K562 (cell line): ENCODE measurements at regions not wholly inside any gene's neighbourhood (a gene's known extent, or its start where the extent isn't known, plus 50 kb on each side); places are given as distances from the start of the nearest gene placed in this dataset.

ENCODE experiments used
- ATAC-seq: fragments of 200-7000 bp; cut with Tn5 transposase; 3 replicates; pipeline ENCODE4 v1.9.1; 2020; ENCODE audit warnings: moderate library complexity
- BruUV-seq: library from RNA; stranded (reverse); fragments of 400-500 nt; replicated peaks from 2 replicates; lab custom pipeline; 2021; lab: Mats Ljungman, UMichigan
- CTCF ChIA-PET: fragments of 300-600 bp; formaldehyde crosslinking; extraction: SDS; loops from one replicate; lab custom pipeline; 2021; ENCODE audit warnings: low intra/inter-chr PET ratio; lab: Yijun Ruan, JAX
- POLR2A ChIA-PET: fragments of 300-600, 350-650 bp; sonication (Branson Sonifier 250); formaldehyde crosslinking; extraction: SDS; loops from one replicate; lab custom pipeline; 2021; ENCODE audit warnings: antibody characterized with exemption, inconsistent platforms; lab: Yijun Ruan, JAX
- DNase-seq, 4 experiments: peaks; one replicate each; pipeline versions ENCODE4 v3.0.0 to v3.0.0-alpha.2; 2011 to 2018; ENCODE audit warnings: low spot score in 3 of 4, mixed read lengths in 3 of 4; ENCODE audit errors: extremely low read depth in 1 of 4
- FAIRE-seq: peaks from 2 replicates; lab custom pipeline; 2011; peaks lifted over from hg19 to GRCh38; lab: Jason Lieb, UNC
- H2AFZ ChIP-seq: 2 replicates; pipeline ENCODE4 v1.6.0; 2011; ENCODE audit warnings: low read depth, low read length, control low read depth, inconsistent platforms
- H3K27ac ChIP-seq: fragments of 200-600 bp; 3 replicates; pipeline ENCODE4 v1.8.0; 2011; ENCODE audit warnings: low read depth, mild to moderate bottlenecking, control low read depth, inconsistent platforms, low read length, moderate library complexity, mixed read lengths; ENCODE audit errors: extremely low read depth
- H3K27me3 ChIP-seq, 2 experiments: fragments of 300-600 bp in 1 of 2; 2 replicates in 1 of 2; 3 replicates in 1 of 2; pipeline versions ENCODE4 v1.6.0 to v1.8.0; 2011; ENCODE audit warnings: inconsistent platforms in 2 of 2, low read length in 2 of 2, mild to moderate bottlenecking in 1 of 2, mixed read lengths in 1 of 2, moderate library complexity in 1 of 2; ENCODE audit not compliant: control insufficient read depth in 2 of 2, insufficient read depth in 2 of 2
- H3K36me3 ChIP-seq: fragments of 300-600 bp; 3 replicates; pipeline ENCODE4 v1.8.0; 2011; ENCODE audit warnings: mild to moderate bottlenecking, low read length, inconsistent platforms; ENCODE audit not compliant: control insufficient read depth, insufficient read depth
- H3K4me1 ChIP-seq, 2 experiments: fragments of 200-600 bp in 1 of 2; replicated peaks in 1 of 2; 2 replicates in 1 of 2; 3 replicates in 1 of 2; pipeline versions ENCODE4 v1.5.1 to v1.8.0; 2011; ENCODE audit warnings: inconsistent platforms in 2 of 2, low read length in 2 of 2, mild to moderate bottlenecking in 1 of 2, mixed read lengths in 1 of 2, moderate library complexity in 1 of 2; ENCODE audit not compliant: control insufficient read depth in 2 of 2, insufficient read depth in 2 of 2
- H3K4me2 ChIP-seq: 2 replicates; pipeline ENCODE4 v1.6.1; 2011; ENCODE audit warnings: low read length, control low read depth, inconsistent platforms, mixed read lengths; ENCODE audit not compliant: insufficient read depth
- H3K4me3 ChIP-seq: fragments of 200-600 bp; sonication (generic), shearing (Covaris generic); 2 replicates; pipeline ENCODE4 v1.5.1; 2016; ENCODE audit warnings: control low read depth, inconsistent platforms
- H3K79me2 ChIP-seq: fragments of 200-600 bp; 3 replicates; pipeline ENCODE4 v1.8.0; 2011; ENCODE audit warnings: low read length, inconsistent platforms; ENCODE audit not compliant: control insufficient read depth, insufficient read depth
- H3K9ac ChIP-seq, 2 experiments: 2 replicates each; pipeline versions ENCODE4 v1.6.0 to v1.6.1; 2011; ENCODE audit warnings: low read depth in 2 of 2, low read length in 2 of 2, control low read depth in 1 of 2, inconsistent platforms in 1 of 2, mild to moderate bottlenecking in 1 of 2, mixed read lengths in 1 of 2; ENCODE audit not compliant: insufficient read depth in 1 of 2
- H3K9me1 ChIP-seq: one replicate; pipeline ENCODE4 v1.6.0; 2011; ENCODE audit warnings: inconsistent platforms, mild to moderate bottlenecking, low read length, moderate library complexity; ENCODE audit not compliant: control insufficient read depth, insufficient read depth
- H3K9me3 ChIP-seq: replicated peaks from 2 replicates; pipeline ENCODE4 v1.5.1; 2011; ENCODE audit warnings: low read depth, low read length, inconsistent platforms; ENCODE audit not compliant: control insufficient read depth, insufficient read depth
- H4K20me1 ChIP-seq: replicated peaks from 2 replicates; pipeline ENCODE4 v1.6.1; 2011; ENCODE audit warnings: low read length, inconsistent platforms, mixed read lengths; ENCODE audit not compliant: control insufficient read depth, insufficient read depth
- ARID2 ChIP-seq: fragments of 450-650 bp; IDR thresholded peaks from 2 replicates; pipeline ENCODE4 v1.6.1; 2017; ENCODE audit warnings: antibody characterized with exemption, mild to moderate bottlenecking
- CBFB ChIP-seq: sonication (generic); formaldehyde crosslinking; IDR thresholded peaks from 2 replicates; pipeline ENCODE4 v1.4.0; 2020; ENCODE audit warnings: mild to moderate bottlenecking, missing genetic modification reagents
- GABPB1 ChIP-seq: sonication (generic); formaldehyde crosslinking; IDR thresholded peaks from 2 replicates; pipeline ENCODE4 v1.8.0; 2022; ENCODE audit warnings: mild to moderate bottlenecking, missing genetic modification reagents
- JUNB ChIP-seq: fragments of 450-650 bp; formaldehyde crosslinking; conservative IDR thresholded peaks from 2 replicates; pipeline ENCODE4 v1.4.0; 2020; ENCODE audit warnings: mild to moderate bottlenecking
- NFYB ChIP-seq: IDR thresholded peaks from 2 replicates; pipeline ENCODE4 v1.6.1; 2011; ENCODE audit warnings: mild to moderate bottlenecking, moderate library complexity; ENCODE audit not compliant: insufficient read length; ENCODE audit errors: extremely low read depth
- SMAD4 ChIP-seq: fragments of 250-450 bp; sonication (Bioruptor Pico); conservative IDR thresholded peaks from 2 replicates; pipeline ENCODE4 v1.8.0; 2021; ENCODE audit warnings: inconsistent platforms, mild to moderate bottlenecking, moderate library complexity
- SPI1 ChIP-seq: IDR thresholded peaks from 2 replicates; pipeline ENCODE4 v1.6.1; 2011; ENCODE audit warnings: low read depth, low read length, control low read depth, borderline replicate concordance
- TEAD4 ChIP-seq, 2 experiments: sonication (generic) in 1 of 2; formaldehyde crosslinking in 1 of 2; IDR thresholded peaks; 2 replicates each; pipeline versions ENCODE4 v1.6.1 to v1.8.0; 2012 to 2022; ENCODE audit warnings: borderline replicate concordance in 1 of 2, inconsistent platforms in 1 of 2, low read length in 1 of 2, mild to moderate bottlenecking in 1 of 2, missing genetic modification reagents in 1 of 2
- YBX1 ChIP-seq: fragments of 450-650 bp; IDR thresholded peaks from 2 replicates; pipeline ENCODE4 v1.7.1; 2016; ENCODE audit warnings: mild to moderate bottlenecking
- ZNF436 ChIP-seq: fragments of 250-450, 450-650 bp; sonication (Bioruptor Pico); formaldehyde crosslinking; IDR thresholded peaks from 2 replicates; pipeline ENCODE4 v1.7.0; 2020; ENCODE audit warnings: mild to moderate bottlenecking
- ZNF717 ChIP-seq: fragments of 250-450 bp; sonication (Bioruptor Pico); IDR thresholded peaks from 2 replicates; pipeline ENCODE4 v1.5.0; 2021
- ZNF785 ChIP-seq: fragments of 250-450 bp; sonication (Bioruptor Pico); IDR thresholded peaks from 2 replicates; pipeline ENCODE4 v1.4.0; 2020; ENCODE audit warnings: mild to moderate bottlenecking
- ZSCAN29 ChIP-seq: fragments of 450-650 bp; IDR thresholded peaks from 2 replicates; pipeline ENCODE4 v1.6.1; 2017
- WGBS: fragments of 100-300 bp; shearing (Covaris generic); methylation state at CpG from one replicate; pipeline ENCODE4 v1.1.6; 2016; ENCODE audit warnings: low coverage, mixed read lengths; ENCODE audit not compliant: insufficient coverage; ENCODE audit errors: missing lambda C conversion rate; 5-methylcytosine and 5-hydroxymethylcytosine counted together
- in situ Hi-C: fragments of 300-500 bp; cut with MboI; formaldehyde crosslinking; loops from 4 replicates; pipeline ENCODE4 v1.15.0; 2018; ENCODE audit warnings: inconsistent platforms, mixed read lengths
- intact Hi-C: fragments of 100-400 bp; cut with micrococcal nuclease; formaldehyde crosslinking; loops from 2 replicates; pipeline ENCODE4 v1.14.2; 2022
- TF ChIP-seq, protein P1 (sequence below): IDR thresholded peaks from 2 replicates; pipeline ENCODE4 v1.6.1; 2012; ENCODE audit warnings: low read depth, low read length, improper control_type of control experiment, borderline replicate concordance
- TF ChIP-seq, protein P2 (sequence below), 3 experiments: IDR thresholded peaks in 2 of 3; conservative IDR thresholded peaks in 1 of 3; 2 replicates each; pipeline ENCODE4 v1.5.1; 2011 to 2012; ENCODE audit warnings: low read length in 3 of 3, mild to moderate bottlenecking in 3 of 3, control low read depth in 2 of 3, improper control_type of control experiment in 1 of 3, inconsistent platforms in 1 of 3, low read depth in 1 of 3, mixed read lengths in 1 of 3, moderate library complexity in 1 of 3; ENCODE audit not compliant: insufficient read depth in 2 of 3

DNA sequence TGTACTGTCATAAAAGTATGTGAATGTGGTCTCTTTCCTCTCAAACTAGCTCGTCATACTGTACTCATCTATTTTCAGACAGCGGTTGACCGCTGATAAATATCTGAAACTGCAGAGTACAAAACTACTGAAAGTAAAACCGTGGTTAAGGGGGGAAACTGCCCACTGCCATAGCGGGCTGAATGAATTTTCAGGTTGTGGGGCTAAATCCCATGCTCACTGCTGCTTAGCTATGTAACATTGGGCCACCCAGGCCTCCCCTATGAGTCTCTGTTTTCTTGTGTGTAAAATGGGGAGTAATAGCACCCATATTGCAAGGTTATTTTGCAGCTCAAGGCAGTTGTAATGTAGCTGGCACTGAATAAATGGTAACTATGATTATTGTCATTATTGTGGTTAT, 82.3 kb downstream of the MSX2 start:
- H3K4me2 ChIP-seq, result no peak overlapping the region
- no peak for DNase-seq
- no peaks in the 10 kb centered on the region for H3K36me3 ChIP-seq
- no peak overlapping the region for H3K4me3 ChIP-seq
- no peak for FAIRE-seq
- intact Hi-C loops, result no loop called here
- 0% methylated on average over 5 of the region's 5 CpGs for WGBS
- no peaks in the 10 kb centered on the region for H3K9me3 ChIP-seq
- no peak overlapping the region for H2AFZ ChIP-seq
- no peaks in the 10 kb centered on the region for H4K20me1 ChIP-seq
- TF ChIP-seq SMAD4 (CRISPR knock-in tag), result no peak
- TF ChIP-seq CBFB (CRISPR knock-in tag), result no peak
- no peak for TF ChIP-seq ZSCAN29
- no peak for TF ChIP-seq SPI1
- TF ChIP-seq ZNF717 (CRISPR knock-in tag), result no peak
- no peak for TF ChIP-seq ZNF785
- TF ChIP-seq ZNF436 (CRISPR knock-in tag), result no peak
- TF ChIP-seq, protein P1, sequence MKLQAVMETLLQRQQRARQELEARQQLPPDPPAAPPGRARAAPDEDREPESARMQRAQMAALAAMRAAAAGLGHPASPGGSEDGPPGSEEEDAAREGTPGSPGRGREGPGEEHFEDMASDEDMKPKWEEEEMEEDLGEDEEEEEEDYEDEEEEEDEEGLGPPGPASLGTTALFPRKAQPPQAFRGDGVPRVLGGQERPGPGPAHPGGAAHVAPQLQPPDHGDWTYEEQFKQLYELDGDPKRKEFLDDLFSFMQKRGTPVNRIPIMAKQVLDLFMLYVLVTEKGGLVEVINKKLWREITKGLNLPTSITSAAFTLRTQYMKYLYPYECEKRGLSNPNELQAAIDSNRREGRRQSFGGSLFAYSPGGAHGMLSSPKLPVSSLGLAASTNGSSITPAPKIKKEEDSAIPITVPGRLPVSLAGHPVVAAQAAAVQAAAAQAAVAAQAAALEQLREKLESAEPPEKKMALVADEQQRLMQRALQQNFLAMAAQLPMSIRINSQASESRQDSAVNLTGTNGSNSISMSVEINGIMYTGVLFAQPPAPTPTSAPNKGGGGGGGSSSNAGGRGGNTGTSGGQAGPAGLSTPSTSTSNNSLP, result no peak
- TF ChIP-seq NFYB, result no peak
- TF ChIP-seq YBX1, result no peak
- TF ChIP-seq GABPB1, result no peak
- TF ChIP-seq, protein P2, sequence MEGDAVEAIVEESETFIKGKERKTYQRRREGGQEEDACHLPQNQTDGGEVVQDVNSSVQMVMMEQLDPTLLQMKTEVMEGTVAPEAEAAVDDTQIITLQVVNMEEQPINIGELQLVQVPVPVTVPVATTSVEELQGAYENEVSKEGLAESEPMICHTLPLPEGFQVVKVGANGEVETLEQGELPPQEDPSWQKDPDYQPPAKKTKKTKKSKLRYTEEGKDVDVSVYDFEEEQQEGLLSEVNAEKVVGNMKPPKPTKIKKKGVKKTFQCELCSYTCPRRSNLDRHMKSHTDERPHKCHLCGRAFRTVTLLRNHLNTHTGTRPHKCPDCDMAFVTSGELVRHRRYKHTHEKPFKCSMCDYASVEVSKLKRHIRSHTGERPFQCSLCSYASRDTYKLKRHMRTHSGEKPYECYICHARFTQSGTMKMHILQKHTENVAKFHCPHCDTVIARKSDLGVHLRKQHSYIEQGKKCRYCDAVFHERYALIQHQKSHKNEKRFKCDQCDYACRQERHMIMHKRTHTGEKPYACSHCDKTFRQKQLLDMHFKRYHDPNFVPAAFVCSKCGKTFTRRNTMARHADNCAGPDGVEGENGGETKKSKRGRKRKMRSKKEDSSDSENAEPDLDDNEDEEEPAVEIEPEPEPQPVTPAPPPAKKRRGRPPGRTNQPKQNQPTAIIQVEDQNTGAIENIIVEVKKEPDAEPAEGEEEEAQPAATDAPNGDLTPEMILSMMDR (IDR thresholded peaks at IDR 0.05 in 2 of 3, conservative IDR thresholded peaks at IDR 0.05 in 1 of 3; ENCODE audit: insufficient read depth in 2 of 3, low read depth in 1 of 3, low read length in 3 of 3), result no peak
- TF ChIP-seq JUNB (CRISPR knock-in tag), result no peak
- no peak for TF ChIP-seq TEAD4 (IDR thresholded peaks at IDR 0.05; ENCODE audit: low read length)
- no peak for TF ChIP-seq TEAD4 (CRISPR knock-in tag; IDR thresholded peaks at IDR 0.05; ENCODE audit: borderline replicate concordance)
- TF ChIP-seq ARID2, result no peak
- BruUV-seq, result no TSS peak
- H3K27ac ChIP-seq, result no peak overlapping the region
- CTCF ChIA-PET, result interaction anchor here (0.7 kb wide), 1 partner anchor 41 kb away, joined by 3 read pairs; no protein-coding TSS in a partner anchor
- ATAC-seq, result no peak
- in situ Hi-C loops, result no loop called here
- H3K79me2 ChIP-seq, result no peaks in the 10 kb centered on the region
- H3K27me3 ChIP-seq, result no peaks in the 10 kb centered on the region
- H3K4me1 ChIP-seq, result no peaks in the 10 kb centered on the region
- H3K9me1 ChIP-seq, result no peaks in the 10 kb centered on the region
- POLR2A ChIA-PET, result interaction anchor here (0.7 kb wide), 1 partner anchor 17 kb away, joined by 3 read pairs; no protein-coding TSS in a partner anchor
- H3K9ac ChIP-seq, result no peak overlapping the region
